GM18858 (cell line): ENCODE measurements at regions not wholly inside any gene's neighbourhood (a gene's known extent, or its start where the extent isn't known, plus 50 kb on each side); places are given as distances from the start of the nearest gene placed in this dataset.

Experiments used
- ATAC-seq: cut with Tn5 transposase; IDR thresholded peaks from one replicate; pipeline ENCODE4 v1.9.1; 2021; ENCODE audit not compliant: unreplicated experiment

GRCh38 chr1:88111816-88112215 lies 572.3 kb upstream of the PKN2 start:
- no peak for ATAC-seq

- ATAC-seq, result no peak
These were observed 566.5 kb upstream of the PKN2 start for GRCh38 chr1:88117597-88117996.

GRCh38 chr1:88118176-88118845 lies 565.8 kb upstream of the PKN2 start:
- no peak for ATAC-seq

GRCh38 chr1:88124614-88125013 lies 559.5 kb upstream of the PKN2 start:
- no peak for ATAC-seq

GRCh38 chr1:88126467-88126866 lies 557.6 kb upstream of the PKN2 start:
- ATAC-seq, result no peak

- ATAC-seq, result no peak
These were observed 550.1 kb upstream of the PKN2 start for GRCh38 chr1:88133991-88134390.

GRCh38 chr1:88134983-88135921 lies 548.8 kb upstream of the PKN2 start:
- no peak for ATAC-seq

- ATAC-seq, result no peak
These were observed 544.4 kb upstream of the PKN2 start for GRCh38 chr1:88139633-88140032.

GRCh38 chr1:88140325-88140724 lies 543.7 kb upstream of the PKN2 start:
- no peak for ATAC-seq

GRCh38 chr1:88141499-88142074 lies 542.5 kb upstream of the PKN2 start:
- ATAC-seq, result no peak

GRCh38 chr1:88145752-88146151 lies 538.3 kb upstream of the PKN2 start:
- ATAC-seq, result no peak

- no peak for ATAC-seq
These were observed 534.4 kb upstream of the PKN2 start for GRCh38 chr1:88149686-88150085.

GRCh38 chr1:88150330-88150729 lies 533.7 kb upstream of the PKN2 start:
- ATAC-seq, result peak; percentile 44

- no peak for ATAC-seq
These were observed 520.9 kb upstream of the PKN2 start for GRCh38 chr1:88163187-88163586.

GRCh38 chr1:88168126-88168525 lies 515.9 kb upstream of the PKN2 start:
- no peak for ATAC-seq

- ATAC-seq, result no peak
These were observed 514.9 kb upstream of the PKN2 start for GRCh38 chr1:88169139-88169538.

- ATAC-seq, result no peak
These were observed 514.1 kb upstream of the PKN2 start for GRCh38 chr1:88169939-88170338.

- ATAC-seq, result no peak
These were observed 508.9 kb upstream of the PKN2 start for GRCh38 chr1:88175120-88175630.

GRCh38 chr1:88175631-88176226 lies 508.3 kb upstream of the PKN2 start:
- ATAC-seq, result no peak

- ATAC-seq, result no peak
These were observed 504.1 kb upstream of the PKN2 start for GRCh38 chr1:88179943-88180342.

GRCh38 chr1:88180449-88181108 lies 503.5 kb upstream of the PKN2 start:
- ATAC-seq, result peak; percentile 98
